Stimulated activated CD4-positive, alpha-beta T cell treated with anti-CD3 and anti-CD28 coated beads, Interleukin-1b, Interleukin-23, amount 100 ng/mL, for 24 hours (primary cell): ENCODE measurements at regions not wholly inside any gene's neighbourhood (a gene's known extent, or its start where the extent isn't known, plus 50 kb on each side); places are given as distances from the start of the nearest gene placed in this dataset.

Experiments
- DNase-seq, 4 experiments: peaks; one replicate each; pipeline ENCODE4 v3.0.0-alpha.2; 2020; ENCODE audit warnings: low read depth in 4 of 4, low spot score in 1 of 4

DNA sequence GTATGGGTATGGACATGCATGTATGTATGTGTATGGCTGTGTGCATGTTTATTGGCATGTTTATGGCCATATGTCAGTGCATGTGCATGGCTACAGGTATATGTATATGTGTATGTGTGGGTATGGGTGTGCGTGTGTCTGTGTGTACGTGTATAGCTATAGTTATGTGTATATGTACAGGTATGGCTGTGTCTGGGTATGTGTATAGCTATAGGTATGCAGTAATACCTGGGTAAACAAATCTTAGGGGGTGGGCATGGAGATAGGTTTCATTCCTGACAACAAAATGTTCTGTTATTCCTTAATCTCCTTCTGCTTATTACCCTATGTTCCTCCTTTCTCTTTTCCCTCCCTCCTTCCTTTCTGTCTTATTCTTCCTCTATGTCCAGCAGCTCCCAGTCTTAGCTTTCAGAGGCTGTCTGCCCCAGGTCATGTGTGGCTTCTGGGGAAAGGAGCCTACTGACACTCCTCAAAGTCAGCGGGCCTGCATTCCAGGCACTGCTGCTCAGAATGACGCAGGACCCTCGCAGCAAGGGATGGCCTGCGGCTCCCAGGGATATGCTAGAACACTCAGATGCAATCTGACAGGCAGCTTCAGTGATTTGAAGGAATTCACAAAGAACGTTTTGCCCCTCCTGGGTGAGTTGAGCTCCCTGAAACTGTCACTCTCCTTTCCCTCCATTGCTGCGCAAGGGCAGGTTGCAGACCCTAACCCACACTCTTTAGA is 139.3 kb upstream of the PHACTR1 start:
- no peak for DNase-seq

DNA sequence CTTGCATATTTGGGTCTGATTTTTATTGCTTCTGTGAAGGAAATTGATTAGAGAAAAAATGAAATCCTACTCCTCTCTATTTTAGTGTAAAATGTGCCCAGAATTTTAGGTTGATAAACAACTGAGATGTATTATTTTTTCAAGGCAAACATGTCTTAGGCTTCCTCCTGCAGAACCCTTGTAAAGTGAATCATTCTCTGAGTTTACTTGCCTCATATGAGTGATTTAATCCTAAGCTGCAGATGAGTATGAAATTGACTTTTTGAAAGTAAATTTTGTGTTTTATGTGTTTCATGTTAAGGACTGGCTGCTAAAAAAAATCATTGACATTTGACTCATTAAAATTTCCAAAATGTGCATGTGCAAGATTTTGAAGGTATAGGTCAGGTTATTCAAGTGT is 138.5 kb upstream of the PHACTR1 start:
- DNase-seq: no peak

DNA sequence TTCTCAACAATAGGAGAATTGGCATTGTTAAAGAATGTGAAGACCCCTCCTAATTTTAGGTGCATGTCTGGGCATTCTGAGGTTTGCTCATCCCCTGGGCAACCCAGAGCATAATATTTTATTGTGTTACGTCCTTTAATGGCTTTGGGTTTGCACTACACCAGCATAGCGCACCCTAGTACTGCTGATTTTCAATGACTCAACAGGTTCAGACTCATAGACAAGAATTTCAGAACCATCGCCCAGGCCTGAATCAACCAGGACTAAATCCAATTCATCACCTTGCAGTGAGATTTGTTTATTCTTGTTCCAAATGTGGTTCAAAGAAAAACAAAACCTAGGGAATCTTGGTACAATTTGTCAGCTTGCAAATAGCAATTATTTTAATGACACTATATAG is 137.8 kb upstream of the PHACTR1 start:
- no peak for DNase-seq

DNA sequence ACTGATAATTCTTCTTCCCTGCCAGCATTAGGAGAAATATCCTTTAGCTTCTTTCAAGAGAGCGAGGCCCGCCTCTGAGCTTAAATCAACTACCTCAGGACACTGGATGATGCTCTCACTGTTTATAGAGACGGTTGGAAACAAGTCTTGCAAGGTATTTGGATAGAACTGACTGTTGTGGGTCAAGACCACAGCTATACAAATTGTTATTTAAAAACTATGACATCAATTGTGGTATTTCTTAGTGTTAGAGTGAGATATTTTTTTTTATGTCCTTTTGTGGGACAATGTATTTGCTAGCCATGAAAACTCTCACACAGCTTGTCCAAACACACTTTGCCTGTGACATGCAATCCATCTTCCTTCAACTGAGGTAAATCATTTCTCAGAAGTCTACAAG is 136.3 kb upstream of the PHACTR1 start:
- no peak for DNase-seq

DNA sequence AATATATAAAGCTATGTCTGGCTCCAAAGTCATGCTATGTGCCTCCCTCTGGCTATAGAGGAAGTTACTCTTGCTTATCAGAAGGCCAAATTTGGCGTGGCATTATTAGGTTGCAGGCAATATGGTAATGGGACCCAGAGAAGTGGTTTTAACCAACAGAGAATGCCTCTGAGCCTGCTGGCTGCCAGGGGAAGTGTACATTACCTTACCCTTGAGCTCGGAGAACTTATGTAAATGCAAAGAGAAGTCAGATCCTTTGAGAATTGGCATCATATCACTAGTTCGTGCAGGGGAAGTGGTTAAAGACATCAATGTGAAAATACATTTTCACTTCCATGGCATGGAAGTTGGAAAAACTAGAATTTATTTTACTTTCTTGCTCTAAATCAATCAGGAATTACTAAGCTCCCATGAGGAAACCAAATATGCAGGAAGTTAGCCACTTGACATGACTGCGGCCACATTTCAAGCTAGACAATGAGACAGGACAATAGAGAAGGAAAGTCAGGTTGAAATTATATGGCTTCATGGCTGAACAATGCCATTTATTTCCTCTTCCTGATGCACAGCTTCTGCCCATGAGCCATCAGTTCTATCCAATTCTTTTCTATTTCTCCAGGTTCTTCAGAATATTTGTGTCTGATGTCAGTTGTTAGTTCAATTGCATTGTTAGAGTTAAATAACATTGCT is 134.0 kb upstream of the PHACTR1 start:
- DNase-seq: no peak

DNA sequence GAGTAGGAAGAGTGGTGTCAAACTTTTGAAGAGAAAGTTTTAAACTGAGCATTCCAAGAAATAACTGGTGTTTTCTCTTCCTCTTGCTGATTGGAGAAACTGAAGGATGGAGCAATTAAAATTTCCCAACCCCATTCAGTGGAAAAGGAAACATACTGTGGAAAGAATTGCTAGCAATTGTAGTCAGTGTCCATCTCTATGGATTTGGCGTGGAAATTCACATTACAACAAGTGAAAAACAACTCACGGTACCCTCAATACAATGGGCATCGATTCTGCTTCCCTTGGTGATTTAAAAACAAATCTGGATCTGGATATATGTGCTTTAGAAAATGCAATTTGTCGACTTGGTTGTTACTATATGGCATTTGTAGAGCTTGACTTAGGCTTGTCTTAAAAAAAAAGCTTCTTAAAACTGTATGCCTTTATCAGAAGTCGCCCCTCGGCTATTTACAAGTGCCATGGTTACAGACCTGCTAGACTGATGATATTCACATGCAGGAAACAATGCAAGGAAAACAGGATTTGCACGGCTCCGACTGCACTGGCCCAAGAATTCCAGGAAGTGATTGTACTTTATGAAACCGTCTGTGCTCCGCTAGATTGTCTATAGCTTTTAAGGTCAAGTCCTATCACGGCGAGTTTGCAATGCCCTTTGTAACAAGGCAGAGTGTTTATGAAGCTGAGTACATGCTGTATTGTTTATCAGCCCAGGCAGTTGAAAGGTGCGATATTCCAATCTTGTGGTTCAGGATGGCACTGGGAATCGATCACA is 131.7 kb upstream of the PHACTR1 start:
- no peak for DNase-seq

DNA sequence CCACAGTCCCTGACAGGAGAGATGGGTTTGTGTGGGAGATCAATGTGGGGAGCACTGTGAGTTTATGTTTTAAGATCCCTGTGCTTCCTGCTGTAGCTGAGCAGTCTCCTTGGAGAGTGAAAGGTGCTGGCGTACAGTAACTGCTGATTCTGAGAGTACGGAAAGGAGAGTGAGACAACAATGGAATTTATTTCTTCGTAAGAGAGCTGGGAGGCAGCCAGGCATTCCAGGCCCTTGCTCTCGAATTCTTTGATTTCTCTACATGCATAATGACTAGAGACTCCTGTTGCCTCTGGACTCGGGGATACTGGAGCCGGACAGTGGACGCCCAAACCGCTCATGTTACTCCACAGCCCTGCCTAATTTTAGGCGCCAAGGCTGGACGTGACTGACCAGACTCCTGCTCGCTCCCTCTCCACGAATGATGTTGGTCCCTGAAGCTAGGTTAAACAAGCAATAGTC is 131.0 kb upstream of the PHACTR1 start:
- DNase-seq: no peak

DNA sequence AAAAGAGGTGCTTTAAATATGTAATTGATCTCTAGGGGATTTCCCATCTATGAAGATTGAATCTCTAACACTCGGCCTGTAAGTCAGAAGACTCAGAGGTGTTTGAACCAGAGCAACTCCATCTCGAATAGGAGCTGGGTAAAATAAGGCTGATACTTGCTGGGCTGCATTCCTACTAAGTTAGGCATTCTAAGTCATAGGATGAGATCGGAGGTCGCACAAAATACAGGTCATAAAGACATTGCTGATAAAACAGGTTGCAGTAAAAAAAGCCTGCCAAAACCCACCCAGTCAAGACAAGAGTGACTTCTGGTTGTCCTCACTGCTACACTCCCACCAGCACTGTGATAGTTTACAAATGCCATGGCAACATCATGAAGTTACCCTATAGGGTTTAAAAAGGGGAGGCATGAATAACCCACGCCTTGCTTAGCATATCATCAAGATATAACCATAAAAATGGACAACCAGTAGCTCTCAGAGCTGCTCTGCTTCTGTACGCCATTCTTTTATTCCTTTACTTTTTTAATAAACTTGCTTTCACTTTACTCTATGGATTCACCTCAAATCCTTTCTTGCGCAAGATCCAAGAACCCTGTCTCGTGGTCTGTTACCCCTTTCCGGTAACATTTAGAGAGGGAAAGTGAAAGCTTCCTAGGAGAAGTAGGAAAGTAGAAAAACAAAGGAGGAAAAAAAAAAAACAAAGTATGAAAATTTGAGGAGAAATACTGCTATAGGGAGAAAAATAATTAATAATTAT is 129.7 kb upstream of the PHACTR1 start:
- DNase-seq: no peak

DNA sequence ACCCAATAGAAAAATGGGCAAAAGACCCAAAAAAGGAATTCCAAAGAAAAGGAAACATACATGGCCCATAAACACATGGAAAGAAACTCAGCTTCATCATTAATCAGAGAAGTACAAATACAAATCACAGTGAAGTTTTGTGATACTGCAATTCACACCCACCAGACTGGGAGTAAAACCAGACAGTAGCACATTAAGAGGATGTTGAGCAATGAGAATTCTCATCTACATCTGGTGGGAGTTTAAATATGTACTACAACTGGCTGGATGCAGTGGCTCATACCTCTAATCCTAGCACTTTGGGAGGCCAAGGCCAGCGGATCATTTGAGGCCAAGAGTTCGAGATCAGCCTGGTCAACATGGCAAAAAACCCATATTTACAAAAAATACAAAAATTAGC is 125.7 kb upstream of the PHACTR1 start:
- DNase-seq: no peak

DNA sequence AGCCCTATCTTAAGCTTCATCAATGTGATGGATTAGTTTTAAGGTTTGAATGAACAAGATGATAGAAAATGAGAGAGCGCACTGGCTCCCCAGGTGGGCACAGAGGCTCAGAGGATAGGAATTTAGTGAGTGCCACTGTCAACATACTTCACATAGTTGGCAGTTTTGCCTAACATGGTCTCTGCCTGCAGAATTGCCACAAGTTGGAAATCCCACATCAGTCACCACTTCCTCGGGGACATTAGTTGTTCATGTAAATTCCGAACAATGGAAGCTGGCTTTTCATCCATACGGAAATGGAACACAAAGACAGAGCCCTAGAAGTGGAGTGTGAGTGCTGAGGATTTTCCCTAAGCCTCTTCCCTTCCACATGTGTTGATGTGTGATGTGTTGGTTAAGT is 123.9 kb upstream of the PHACTR1 start:
- DNase-seq: no peak

DNA sequence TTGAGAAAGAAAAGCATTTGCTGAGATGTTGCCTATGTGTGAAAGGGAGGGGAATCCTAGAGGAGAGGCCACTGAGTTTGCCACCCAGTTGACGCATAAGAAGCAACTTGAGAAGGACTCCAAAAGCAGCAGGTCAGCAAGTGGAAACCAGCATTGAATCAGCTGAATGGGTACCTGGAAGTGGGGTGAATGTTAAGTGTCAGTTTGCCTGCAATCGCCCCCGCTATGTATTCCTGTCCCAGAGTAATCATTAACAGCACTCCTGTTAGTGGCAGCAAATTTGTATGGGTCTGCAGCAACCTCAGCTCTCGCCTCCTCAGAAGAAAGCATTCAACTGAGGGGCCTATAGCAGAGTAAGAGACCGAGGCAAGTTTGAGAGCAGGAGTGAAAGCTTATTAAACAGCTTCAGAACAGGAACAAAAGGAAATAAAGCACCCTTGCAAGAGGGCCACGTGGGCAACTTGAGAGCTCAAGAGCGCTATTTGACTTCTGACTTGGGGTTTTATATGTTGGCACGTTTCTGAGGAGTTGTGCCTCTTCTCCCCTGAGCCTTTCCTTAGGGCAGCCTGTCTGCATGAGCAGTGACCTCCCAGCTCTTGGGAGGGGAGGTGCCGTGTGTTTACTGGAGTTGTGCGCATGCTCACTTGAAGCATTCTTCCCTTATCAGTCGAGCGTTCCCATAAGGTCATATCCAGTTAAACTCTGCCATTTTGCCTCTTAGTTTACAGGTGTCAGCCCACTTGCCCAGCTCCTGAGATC is 122.6 kb upstream of the PHACTR1 start:
- DNase-seq: no peak

DNA sequence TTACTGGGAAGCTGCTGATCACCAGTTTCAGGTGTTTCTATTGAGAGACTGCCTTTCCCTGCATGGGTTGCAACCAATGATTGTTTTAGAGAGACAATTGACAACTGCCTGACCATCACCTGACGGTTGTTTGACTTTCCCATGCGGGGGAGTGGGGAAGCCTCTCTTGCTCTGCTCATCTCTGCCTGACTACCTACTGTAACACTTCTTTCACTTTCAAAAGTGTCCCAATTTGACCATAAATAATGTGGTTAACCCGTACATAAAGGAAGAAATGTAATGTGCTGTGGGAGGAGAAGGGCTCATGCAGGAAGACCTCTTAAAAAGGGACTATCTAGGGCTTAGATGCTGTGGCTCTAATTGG is 122.1 kb upstream of the PHACTR1 start:
- DNase-seq: no peak

DNA sequence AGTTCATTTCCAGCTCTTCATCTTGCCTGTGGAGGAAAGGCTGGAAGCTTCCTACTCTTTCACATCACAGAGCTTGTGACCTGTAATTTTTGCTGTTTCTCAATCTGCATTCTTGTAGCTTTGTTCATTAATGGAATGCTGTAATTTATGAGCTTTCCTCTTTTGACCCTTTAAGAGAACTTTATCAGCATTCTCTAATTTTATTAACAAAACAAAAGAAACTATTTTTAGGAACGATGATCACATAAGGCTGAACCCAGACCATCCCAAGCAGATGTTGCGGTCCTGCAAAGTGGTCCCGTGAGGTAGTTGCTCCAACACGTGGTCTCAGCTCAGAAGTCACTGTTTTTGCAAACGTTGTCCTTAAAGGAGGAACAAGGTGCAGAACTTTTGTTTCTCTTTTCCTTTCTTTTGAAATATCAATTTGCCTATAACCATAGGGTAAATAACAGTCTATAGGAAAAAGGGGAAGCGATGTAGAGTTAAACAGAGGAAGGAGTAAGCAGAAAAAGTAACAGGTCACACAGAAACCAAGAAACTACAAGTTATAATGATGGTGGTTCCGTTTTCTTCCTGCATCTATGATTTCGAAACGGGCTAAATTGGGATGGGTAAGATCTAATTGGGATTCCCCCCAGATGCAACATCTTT is 121.3 kb upstream of the PHACTR1 start:
- no peak for DNase-seq

DNA sequence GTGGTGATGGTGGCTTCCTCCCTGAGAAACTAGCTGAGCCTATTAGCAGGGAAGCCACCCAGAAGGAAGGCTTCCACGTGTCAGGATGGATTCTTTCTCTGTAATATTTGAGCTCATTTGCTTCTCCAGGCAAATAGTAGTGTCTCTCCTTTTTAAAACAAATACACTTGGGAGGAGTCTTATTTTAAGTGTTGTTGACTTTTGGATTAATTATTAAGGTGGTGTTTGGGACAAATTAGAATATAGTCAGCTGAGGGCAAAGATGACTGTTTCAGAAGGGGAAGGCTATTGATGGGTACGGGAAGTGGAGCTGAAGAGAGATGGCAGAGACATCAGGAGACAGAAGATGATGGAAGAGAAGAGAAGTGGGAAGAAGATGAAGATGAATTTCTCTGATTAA is 119.8 kb upstream of the PHACTR1 start:
- no peak for DNase-seq

DNA sequence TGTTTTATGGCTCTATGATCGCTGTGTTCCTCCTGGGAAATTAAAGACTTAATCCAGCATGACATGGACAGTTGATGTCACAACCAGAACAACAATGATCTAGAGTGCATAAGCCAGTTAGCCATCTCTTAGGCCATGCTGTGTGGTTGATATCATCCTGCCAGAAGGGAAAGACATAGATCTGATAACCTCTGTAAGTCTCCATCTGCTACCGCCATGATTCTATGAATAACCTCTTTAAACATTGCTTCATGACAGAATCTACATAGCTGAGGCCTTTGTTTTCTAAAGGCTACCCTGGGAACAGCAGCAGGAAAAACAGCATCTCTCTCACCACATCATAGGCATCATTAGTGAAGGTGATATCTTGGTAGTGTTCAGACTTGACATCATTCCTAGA is 117.6 kb upstream of the PHACTR1 start:
- no peak for DNase-seq

DNA sequence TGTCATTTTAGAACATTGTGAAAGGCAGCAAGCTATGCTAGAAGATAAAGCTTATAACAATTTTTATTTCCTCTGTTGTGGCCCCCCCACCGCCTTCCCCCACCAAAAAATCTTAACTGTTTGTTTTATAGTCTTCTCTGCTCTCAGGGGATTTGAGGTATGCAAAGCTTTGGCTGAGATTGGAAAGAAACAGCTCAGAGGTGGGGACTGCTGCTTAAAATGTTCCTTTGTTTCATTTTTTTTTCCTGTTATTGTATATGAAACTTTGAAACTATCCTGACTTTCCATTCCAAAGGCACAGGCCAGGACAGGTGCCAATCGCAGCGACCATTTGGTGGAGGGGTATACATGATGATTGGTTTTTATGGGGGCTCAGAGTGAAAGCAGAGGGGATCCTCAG is 114.7 kb upstream of the PHACTR1 start:
- no peak for DNase-seq

DNA sequence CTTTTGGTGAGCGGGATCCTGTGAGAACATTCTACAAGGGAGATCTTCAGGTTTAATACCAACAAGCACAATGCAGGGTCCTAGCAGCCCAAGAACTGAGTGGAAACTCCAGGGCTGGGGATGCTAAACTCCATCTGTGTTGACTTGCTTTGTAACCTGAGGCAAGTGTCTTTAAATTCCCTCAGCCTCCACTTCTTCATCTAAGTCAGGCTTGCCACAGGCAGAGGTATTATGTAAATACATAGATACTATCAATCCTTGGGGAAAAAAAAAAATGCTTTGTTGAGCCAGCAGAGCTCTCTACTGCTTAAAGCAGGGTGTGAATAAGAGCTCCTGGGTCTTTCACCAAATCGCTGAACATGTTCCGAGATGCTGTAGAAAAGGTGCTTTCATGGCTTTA is 114.2 kb upstream of the PHACTR1 start:
- DNase-seq: no peak

DNA sequence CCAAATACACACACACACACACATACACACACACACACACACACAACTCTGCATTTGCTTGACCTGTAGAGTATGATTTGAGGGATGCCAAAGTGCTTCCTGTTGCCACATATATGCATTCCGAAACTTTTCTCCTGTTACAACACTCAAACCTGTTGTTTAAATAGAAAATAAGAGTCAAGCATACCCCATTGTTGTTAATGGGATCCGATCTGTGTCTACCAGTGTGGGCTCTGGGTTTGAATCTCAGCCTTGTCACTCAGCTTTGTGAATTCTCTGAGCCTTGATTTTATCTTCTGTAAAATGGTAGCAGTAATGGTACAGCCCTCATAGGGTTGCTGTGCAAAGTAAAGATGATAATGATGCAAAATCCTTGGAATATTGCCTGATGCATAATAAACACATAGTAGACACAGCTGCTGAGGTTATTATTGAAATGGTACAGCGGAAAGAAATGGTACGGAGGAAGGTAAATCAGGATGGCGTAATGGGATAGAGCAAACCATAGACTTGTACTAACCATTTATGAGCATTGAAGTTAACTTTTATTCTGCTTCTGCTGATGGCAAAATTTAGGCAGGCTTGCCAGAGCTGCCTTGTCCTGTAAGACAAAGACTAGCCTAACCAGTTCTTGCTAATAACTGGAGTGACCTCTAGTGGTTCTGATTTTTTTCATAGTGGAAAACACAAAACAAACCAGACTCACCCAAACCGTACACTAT is 113.5 kb upstream of the PHACTR1 start:
- DNase-seq: no peak

DNA sequence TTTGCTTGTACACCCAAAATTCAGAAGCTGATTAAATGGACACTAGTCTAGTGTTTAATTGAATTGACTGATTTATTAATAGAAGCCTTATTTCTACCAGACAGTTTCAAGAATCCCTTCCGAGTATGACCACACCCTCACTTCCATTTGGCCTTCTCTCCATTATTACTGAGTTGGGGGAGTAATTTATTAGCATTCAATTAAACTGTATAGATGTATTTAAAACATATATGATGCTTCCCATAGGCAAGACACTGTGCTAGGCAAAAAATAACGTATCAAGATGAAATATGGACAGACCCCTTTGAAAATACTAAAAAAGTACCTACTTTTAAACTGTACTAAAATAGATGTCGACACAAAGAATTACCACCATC is 112.9 kb upstream of the PHACTR1 start:
- no peak for DNase-seq

DNA sequence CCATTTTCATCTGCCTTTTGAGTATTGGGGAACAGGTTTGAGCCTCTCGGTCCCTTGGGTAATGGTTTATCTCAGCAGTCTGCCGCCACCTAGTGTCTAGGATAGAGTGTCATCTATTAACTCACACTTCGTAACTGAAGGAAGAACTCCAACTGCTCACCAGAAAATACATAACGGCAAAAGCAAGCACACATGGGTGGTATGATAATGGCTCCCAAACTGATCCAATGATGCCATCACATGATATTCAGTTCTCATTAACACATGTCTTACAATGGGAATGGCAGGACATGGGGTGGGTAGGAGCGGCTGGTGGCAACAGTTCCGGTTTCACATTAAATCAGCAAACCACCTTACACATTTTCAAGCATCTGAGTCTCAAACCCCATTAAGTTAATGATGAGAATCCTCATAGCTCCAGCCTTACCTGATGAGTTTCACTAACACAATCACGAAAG is 110.7 kb upstream of the PHACTR1 start:
- peak in 2 of 4 experiments; percentile 2 to 15 for DNase-seq
